GM19328 (cell line): ENCODE measurements at regions not wholly inside any gene's neighbourhood (a gene's known extent, or its start where the extent isn't known, plus 50 kb on each side); places are given as distances from the start of the nearest gene placed in this dataset.
"Not testable (repeated sequence)": the region's sequence is repeated elsewhere in the genome, so short reads cannot be mapped to it uniquely, and the experiment has no call there.

Experiments
- ATAC-seq: cut with Tn5 transposase; IDR thresholded peaks from one replicate; pipeline ENCODE4 v1.9.1; 2021; ENCODE audit warnings: mild to moderate bottlenecking, moderate library complexity; ENCODE audit not compliant: unreplicated experiment

DNA sequence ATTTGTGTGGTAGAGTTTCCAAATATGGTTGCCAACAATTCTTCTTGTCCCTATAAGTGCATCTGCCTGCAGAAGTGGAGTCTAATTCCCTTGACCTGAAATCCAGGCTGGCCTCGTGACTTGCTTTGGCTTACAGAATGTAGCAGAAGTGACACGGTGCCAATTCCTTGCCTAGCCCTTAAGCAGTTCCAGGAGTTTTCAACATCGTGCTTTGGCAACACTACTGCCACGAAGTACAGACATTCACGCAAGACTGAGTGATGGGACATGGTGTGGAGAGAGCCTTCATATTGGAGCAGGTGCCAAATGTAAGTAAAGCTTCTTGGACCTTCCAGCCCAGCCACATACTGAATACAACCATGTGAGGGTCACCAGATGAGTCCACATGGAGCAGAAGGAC, 92.9 kb upstream of the NEK6 start:
- ATAC-seq = no peak

DNA sequence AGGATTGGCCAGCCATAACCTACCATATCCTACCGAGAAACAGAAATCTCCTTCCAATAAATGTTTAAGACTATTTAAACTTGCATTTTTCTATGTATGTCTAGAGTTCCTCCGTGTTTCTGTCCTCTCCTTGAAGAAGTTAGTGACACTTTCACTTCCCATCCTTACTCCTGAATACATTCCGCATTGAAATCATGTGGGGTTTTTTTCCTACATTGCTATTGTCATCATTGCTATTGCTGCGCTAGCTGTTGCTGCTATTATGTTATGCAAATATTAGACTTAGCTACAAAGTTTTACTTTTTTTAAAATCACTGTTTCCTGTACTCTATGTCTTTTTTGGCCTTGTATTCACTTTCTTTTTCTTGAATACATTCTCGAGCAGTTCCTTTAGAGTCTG, 83.3 kb upstream of the NEK6 start:
- ATAC-seq = no peak

DNA sequence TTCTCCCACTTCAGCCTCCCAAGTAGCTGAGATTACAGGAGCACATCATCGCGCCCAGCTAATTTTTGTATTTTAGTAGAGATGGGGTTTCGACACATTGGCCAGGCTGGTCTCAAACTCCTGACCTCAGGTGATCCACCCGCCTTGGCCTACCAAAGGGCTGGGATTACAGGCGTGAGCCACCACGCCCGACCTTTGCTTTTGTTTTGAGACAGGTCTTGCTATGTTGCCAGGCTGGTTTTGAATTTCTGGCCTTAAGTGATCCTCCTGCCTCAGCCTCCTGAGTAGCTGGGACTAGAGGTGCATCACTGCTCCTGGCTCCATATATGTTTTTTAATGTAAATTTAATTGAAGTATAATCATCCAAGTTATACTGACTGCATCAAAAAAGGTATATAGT, 80.2 kb upstream of the NEK6 start:
- ATAC-seq = not testable (repeated sequence)

DNA sequence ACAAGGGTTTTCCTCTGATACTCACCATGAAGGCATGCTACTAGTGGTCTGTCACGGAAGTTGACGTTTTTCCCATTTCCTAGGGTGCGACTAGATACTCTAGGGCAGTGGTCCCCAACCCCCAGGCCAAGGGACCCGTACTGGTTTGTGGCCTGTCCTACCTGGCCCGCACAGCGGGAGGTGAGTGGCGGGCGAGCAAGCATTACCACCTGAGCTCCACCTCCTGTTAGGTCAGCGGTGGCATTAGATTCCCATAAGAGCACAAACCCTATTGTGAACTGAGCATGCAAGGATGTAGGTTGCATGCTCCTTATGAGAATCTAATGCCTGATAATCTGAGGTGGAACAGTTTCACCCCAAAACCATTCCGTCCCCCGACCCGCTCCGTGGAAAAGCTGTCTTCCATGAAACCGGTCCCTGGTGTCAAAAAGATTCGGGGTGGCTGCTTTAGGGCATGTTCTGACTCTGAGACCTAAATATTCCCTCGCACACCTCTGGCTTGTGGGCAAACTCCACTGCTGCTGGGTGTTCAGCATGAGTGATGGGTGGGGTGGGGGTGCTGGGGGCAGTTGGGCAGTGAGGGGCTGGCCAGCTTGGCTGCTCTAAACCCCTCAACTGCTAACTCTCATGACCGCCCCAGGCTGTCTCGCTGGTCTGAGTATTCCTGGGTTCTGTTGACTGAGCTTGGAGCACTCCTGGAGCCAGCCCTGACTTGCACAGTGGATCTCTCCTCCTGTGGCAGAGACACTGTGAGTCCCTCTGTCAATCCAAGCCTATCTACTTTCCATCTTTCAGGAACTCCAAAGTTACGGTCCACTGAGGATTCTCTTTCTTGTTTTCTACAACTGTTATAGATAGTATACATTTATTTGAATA, 78.3 kb upstream of the NEK6 start:
- no peak for ATAC-seq

DNA sequence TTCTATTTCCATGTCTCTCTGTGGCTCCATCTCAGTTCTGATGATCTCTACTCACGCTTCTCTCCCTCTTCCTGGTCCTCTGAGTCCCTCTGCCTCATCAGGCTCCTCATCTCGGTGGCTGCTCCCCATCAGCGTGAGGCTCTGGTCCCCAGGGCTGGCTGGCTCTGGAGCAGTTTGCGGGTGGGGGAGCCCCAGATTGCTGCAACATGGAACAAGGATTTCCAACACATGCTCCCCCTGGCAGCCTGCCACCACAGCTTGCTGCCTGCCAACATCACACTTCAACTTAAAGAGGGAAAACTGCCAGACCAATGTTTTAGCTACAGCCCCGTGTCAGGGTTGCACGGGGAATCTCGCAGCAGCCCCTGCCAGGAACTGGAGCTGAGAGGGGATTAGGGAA, 77.2 kb upstream of the NEK6 start:
- no peak for ATAC-seq

DNA sequence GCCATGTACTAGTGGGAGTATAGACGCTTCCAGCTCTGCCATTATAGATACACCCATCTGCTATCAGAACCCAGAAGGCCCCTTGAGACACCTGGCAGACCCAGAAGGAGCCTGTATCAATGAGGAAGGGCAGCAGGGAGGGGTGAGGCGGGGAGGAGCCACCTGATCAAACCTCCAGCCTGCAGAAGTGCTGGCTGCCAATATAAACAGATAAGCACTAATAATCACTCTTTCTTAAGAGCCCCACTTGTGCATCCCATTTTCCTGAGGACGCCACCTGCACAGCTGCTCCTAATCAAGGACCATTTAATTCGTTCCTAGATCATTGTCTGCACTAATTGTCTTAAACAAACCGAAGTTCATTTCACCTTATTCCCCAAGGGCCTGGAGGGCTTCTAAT, 75.0 kb upstream of the NEK6 start:
- ATAC-seq = no peak

DNA sequence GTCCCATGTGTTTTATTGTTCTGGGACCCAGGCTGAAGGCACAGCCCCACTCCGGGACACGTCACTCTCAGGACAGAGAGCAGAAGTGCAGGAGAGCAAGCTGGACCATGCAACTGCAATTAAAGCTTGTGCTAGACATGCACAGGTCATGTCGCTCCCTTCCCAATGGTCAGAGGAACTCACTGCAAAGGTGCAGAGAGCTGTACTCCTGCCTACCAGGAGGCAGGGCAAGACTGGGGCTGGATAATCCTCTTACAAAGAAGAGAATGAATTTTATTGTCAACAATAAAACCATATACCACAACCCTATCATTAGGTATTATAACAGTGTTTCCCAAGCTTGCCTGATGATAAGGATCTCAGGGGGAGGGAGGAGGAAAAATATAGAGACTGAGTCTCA, 74.0 kb upstream of the NEK6 start:
- no peak for ATAC-seq

DNA sequence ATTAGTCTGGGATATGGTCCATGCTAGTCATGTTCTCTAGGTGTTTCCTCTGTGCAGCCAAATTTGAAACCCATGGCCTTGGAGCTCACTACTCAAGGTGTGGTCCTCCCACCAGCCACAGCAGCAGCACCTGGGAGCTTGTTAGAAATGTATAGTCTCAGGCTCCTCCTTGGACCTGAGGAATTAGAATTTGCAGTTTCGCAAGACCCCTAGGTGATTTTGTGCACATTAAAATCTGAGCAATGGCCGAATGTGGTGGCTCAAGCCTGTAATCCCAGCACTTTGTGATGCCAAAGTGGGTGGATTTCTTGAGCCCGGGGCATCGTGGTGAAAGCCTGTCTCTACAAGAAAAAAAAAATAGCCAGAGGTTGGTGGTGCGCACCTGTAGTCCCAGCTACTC, 72.3 kb upstream of the NEK6 start:
- no peak for ATAC-seq

DNA sequence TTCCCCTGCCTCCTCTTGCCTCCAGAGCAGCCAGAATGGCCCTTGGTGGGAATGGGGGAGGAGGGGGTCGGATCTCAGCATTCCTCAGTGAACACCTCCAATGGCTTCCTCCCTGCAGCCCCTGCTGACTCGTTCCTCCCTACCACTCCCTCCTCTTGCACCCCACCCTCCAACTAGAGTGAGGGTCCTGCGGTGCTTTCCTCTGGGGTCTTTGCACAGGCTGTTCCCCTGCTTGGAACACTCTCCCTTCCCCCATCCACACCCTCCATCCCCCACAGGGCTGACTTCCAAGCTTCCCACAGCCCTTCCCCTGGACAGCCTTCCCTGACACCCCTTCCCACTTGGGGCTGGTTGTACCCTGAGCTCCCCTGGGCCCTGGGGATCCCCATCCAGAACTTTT, 70.4 kb upstream of the NEK6 start:
- ATAC-seq = no peak

DNA sequence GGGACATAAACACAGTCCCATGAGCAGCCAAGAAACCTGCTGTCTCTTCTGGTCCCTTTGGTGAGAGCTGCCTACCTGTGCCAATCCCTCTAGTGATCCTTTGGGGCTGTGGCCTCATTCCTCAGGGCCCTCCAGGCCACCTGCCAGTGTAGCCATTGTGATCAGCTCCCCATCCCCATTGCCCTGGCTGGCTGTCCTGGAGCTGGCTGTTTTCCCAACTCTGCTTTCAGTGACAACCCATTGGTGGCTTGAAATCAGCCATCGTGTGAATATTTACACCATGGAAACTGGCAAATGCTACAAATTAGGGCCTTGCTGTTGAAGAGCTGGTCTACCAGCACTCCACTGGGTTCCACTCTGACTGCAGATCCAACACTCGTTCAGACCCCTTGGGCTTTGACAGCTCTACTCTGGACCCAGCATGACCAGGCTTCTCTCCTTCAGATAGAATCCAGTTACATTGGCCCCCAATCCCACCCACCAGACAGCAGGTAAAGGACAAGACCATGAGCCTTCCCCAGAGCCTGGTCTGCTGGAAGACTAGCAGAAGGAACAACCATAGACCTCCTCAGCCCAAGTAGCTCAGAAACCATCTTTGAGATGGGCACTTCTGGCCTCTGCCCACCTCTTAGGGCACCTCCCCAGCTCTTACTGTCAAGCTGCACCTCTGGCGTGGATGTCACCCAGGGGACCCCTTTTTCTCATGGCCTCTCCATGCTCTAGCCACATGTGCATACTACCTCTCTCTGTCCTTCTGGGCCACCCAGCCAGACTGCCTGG, 69.2 kb upstream of the NEK6 start:
- ATAC-seq = no peak

DNA sequence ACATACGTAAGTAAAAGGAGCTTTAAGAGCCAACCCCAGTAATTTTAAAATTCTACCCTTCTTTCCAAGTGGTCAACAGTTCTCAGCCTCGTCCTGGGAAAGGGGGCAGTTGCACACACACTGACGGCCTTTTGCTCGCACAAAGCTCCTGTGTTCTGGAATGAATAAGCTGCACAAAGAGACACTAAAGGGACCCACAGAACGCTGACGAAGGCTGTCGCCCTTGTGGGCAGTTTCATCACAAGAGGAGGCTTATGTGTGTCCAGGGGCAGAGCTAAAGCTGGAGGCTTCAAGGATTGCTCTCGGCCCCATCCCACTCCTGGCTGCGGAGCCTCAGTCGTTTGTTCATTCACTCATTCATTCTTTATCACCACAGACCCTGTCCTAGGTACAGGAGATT, 67.0 kb upstream of the NEK6 start:
- no peak for ATAC-seq

DNA sequence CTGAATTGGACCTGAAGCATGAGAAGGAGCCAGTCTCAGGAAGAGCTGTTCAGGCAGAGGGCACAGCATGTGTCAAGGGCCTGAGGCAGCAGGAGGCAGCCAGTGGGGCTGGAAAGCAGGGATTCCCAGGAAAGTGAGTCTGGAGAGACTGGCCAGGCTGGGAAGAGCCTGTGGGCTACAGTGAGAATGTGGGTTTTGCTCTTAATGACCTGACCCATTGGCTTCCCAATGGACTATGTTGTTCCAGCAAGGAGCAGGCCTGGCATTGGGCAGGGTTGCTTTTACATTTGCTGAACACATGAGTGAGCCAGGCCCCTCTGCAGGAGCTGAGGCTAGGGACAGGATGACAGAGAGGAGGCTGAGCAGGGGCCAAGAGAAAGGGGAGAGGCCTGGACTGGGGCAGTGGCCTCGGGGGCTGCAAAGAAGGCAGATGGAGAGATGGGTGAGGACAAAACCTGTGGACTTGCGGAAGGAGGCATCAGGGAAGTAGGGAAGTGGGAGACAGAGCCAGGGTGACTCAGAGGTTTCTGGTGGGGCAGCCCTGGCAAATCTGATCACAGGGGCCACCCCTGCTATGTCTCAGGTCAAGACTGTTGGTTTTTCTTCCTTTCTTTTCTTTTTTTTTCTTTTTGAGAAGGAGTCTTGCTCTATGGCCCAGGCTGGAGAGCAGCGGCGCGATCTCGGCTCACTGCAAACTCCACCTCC, 65.9 kb upstream of the NEK6 start:
- ATAC-seq = no peak

DNA sequence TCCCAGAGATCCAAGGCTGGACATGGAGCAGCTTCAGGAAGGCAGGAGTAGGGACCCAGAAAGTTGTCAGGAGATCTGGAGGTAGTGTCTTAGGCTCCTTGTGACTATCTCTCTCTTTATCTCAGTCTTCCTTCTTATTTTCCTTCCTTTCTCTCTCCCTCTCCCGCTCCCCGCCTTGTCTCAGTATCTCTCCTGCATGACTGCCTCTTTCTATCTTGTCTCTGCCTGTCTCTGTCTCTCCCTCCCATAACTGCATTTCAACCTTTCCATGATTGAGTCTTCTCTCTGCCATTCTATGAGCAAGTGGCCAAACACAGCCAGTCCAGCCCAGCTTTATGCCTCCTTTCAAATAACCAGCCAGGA, 61.0 kb upstream of the NEK6 start:
- no peak for ATAC-seq

DNA sequence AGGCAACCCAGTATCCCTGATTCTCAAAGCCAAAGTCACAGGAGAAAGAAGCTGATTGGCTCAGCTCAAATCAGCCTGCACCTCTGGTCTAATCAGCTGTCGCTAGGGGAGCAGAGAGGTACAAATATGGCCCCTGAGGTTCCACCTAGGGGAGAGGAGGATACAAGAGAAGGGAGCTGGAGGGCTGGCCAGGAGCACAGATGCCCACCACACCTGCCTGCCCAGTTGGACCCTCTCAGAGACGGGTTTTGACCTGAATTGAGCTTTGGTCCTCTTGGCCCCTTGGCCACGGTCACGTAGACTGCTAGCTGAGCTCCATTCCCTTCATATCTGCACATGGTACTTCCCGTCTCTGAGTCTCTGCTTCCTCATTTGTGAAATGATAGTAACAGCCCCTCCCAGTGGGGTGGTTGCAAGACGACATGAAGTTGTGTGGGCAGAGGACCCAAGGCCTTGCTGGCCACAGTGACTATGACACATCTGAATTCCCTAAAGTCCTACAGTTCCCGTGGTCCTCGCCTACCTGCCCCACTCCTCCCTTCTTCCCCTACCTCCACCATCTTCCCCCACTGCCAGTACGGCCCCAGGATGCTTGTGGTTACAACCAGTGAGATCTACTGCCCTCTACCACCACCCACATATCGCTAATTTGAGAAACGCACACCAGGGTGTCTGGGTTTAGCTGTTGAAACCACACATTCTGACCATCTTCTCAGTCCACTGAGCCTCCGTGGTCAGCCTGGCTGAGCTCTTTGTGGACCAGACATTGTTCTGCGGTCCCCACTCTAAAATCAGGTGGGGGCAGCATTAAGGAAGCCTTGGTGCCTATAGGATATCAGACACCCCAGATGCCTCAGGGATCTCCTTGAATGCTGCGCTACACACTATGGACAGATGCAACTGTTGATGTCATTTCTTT, 60.3 kb upstream of the NEK6 start:
- ATAC-seq = peak; percentile 49

DNA sequence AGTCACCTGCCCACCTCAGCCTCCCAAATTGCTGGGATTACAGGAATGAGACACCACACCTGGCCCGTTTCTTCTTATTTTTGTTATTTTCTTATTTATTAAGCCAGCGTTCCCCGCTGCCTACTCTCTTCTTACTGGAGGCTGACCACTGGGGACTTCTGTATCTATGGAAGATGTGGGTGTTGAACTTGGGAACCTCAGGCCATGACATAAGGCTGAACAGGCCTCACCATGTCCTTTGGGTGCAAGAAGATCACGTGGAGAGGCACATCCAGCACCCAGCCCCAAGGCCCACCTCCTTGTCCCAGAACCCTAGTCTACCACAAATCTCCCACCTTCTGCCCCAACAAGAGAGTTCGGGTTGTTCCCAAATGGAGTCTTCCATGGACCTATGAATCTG, 59.4 kb upstream of the NEK6 start:
- no peak for ATAC-seq

DNA sequence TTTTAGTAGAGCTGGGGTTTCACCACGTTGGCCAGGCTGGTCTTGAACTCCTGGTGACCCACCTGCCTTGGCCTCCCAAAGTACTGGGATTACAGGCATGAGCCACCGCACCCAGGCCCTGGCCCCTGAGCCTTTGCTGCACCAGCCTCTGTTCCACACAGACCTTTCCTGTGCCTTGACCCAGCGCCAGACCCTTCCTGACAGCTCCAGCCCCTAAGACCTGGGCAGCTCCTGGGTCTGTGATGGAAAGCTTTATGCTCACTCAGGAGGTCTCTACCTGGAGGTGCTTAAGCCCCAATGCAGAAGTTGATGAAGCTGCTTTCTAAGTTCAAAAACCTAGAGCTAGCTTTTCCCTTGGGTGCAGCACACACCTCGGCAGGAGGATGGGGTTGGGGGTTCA, 58.8 kb upstream of the NEK6 start:
- no peak for ATAC-seq

DNA sequence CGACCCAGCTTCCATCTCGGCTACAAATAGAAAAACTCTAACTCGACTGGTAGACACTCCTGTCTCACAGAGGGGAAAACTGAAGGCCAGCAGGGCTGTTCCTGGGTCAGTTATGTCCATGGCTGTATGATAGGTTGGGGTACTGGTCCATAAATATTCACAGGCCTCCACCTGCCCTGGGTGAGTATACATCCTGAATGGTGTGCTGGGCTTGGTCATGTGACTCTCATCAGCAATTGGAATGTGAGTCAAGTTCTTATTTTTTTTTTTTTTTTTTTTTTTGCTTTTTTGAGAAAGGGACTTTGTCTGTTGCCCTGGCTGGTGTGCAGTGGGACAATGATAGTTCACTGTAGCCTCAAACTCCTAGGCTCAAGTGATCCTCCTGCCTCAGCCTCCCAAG, 58.3 kb upstream of the NEK6 start:
- no peak for ATAC-seq

DNA sequence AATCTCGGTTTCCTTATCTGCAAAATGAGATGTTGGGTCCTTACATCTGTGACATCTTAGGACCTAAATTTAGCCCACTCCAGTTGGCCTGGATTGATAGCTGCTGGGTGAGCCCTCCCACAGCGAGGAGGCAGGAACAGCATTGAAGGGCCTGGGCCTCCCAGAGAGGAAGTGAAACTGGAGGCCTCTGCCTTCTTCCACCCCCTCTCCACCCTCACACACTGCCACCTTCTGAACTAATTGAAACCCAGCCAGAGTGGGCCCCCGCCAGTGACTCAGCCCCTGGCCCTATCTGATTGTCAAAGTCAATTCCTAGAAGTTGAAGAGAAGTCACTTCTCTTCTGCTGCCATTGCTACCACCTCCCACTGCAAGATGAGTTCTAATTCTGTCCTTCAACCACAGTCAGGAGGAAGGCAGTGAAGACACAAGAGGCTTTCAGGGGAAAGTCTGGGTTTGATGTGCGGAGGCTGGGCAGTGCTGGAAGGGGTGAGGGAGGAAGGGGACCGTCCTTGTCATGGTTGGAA, 55.2 kb upstream of the NEK6 start:
- ATAC-seq = peak; percentile 65

DNA sequence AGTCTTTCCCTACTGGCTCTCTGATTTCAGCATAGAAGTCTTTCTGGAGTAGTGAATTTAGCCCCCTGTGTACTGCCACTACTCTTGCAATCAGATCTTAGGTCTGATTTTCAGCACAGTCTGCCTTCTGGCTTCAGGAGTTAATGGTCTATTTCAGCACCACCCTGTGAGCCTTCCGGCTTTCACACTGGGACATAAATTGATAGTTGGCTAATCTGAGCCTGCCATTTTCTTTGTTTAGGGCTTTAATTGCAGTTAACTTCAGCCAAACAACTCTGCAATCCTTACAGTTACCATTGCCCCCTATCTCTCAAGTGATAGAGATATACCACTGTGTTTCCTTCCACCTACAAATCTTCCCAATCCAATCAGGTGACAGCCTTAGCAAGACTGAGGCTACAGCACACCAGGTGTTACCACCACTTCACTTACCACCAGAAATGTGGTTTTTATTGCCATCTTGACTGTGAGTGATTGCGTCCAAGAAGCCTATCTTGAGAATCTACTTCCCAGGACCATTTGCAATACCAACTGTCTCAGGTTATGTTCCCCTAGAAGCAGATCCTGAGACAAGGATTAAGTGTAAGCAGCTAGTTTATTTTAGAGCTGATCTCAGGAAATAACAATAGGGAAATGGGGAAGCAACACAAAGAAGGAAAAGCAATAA, 51.9 kb upstream of the NEK6 start:
- no peak for ATAC-seq

DNA sequence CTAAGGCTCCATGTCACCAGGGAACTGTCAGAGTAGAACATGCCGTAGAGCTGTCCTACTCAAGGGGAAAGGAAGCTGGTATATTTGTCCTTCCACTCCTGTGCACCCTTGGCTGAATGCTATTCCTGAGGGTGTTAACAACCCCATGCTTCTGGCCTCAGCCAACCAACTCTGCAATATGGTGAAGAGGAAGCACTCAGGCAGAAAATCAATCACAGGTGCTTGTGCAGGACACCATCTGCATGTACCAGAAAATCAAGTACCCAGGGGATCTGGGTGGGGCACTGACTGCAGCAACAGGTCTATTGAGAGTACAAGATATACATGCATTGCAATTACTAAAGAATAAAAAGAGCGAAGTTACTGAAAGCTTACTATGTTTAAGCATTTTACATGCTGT, 51.4 kb upstream of the NEK6 start:
- no peak for ATAC-seq
